C4-2B (cell line): ENCODE measurements at regions not wholly inside any gene's neighbourhood (a gene's known extent, or its start where the extent isn't known, plus 50 kb on each side); places are given as distances from the start of the nearest gene placed in this dataset.
"Not testable (repeated sequence)": the region's sequence is repeated elsewhere in the genome, so short reads cannot be mapped to it uniquely, and the experiment has no call there.

Source experiments
- H3K27ac ChIP-seq: fragments of 450-650 bp; 2 replicates; pipeline ENCODE4 v1.5.1; 2017
- ZFX ChIP-seq: fragments of 450-650 bp; IDR thresholded peaks from 2 replicates; pipeline ENCODE4 v1.6.1; 2017
- TF ChIP-seq, protein P1 (sequence below): fragments of 450-650 bp; conservative IDR thresholded peaks from 2 replicates; pipeline ENCODE4 v1.5.1; 2017; ENCODE audit warnings: mild to moderate bottlenecking

- no peak overlapping the region for H3K27ac ChIP-seq
- TF ChIP-seq, protein P1, sequence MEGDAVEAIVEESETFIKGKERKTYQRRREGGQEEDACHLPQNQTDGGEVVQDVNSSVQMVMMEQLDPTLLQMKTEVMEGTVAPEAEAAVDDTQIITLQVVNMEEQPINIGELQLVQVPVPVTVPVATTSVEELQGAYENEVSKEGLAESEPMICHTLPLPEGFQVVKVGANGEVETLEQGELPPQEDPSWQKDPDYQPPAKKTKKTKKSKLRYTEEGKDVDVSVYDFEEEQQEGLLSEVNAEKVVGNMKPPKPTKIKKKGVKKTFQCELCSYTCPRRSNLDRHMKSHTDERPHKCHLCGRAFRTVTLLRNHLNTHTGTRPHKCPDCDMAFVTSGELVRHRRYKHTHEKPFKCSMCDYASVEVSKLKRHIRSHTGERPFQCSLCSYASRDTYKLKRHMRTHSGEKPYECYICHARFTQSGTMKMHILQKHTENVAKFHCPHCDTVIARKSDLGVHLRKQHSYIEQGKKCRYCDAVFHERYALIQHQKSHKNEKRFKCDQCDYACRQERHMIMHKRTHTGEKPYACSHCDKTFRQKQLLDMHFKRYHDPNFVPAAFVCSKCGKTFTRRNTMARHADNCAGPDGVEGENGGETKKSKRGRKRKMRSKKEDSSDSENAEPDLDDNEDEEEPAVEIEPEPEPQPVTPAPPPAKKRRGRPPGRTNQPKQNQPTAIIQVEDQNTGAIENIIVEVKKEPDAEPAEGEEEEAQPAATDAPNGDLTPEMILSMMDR: no peak
- TF ChIP-seq ZFX: no peak
These were observed 112.5 kb upstream of the EMB start for GRCh38 chr5:50553560-50553984.

- not testable (repeated sequence) for H3K27ac ChIP-seq
These were observed 107.8 kb upstream of the PARP8 start for GRCh38 chr5:50558640-50559039.

- no peak overlapping the region for H3K27ac ChIP-seq
- TF ChIP-seq, protein P1: no peak
- no peak for TF ChIP-seq ZFX
These were observed 106.5 kb upstream of the PARP8 start for GRCh38 chr5:50559955-50560354.

DNA sequence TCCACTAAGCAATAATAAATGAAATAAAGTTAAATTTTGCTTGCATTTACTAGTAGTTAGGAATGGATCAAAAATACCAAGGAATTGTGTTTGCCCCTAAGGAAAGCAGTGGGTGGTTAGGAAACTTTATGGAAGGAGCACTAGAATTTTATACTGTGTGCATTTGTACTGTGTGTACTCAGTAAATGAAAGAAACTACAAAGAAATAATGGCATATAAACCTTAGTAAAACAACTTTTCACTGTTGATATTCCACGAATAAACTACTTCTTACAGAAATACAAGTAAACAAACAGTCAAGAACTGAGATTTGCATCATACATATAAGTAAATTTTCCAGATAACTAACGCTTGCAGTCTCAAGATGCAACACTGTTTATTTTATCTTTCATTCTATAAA lies 103.7 kb upstream of the PARP8 start:
- no peak for TF ChIP-seq ZFX
- TF ChIP-seq, protein P1: no peak
- no peak overlapping the region; the same call in 1 of the 2 replicates for H3K27ac ChIP-seq

- TF ChIP-seq ZFX: no peak
- TF ChIP-seq, protein P1: no peak
- no peak overlapping the region for H3K27ac ChIP-seq
These were observed 102.4 kb upstream of the PARP8 start for GRCh38 chr5:50564079-50564478.

GRCh38 chr5:50564558-50564957 lies 101.9 kb upstream of the PARP8 start:
- TF ChIP-seq, protein P1: no peak
- no peak for TF ChIP-seq ZFX
- H3K27ac ChIP-seq: no peak overlapping the region

DNA sequence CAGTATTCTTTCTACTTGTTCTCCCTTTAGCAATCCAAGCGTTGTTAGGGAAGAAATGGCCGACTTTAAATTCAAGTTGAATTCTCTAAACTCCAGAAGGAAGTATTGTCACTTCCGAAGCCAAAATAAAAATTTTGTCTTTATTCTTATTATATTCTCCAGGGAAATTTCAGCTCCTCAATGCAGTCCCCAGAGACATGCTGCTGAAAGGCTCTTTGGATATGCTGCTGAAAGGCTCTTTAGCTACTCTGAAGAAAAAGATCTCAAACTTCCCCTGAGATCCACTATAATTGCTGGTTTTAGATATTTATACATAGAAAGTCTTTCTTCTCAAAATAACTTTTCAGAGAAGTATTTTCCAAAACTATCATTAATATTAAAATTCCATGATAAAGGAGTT lies 92.3 kb upstream of the PARP8 start:
- no peak overlapping the region for H3K27ac ChIP-seq
- TF ChIP-seq, protein P1: no peak
- TF ChIP-seq ZFX: no peak

- no peak for TF ChIP-seq ZFX
- TF ChIP-seq, protein P1: no peak
- H3K27ac ChIP-seq: no peak overlapping the region
These were observed 90.7 kb upstream of the PARP8 start for GRCh38 chr5:50575740-50576139.
